ENCODE measurements at regions not wholly inside any gene's neighbourhood (a gene's known extent, or its start where the extent isn't known, plus 50 kb on each side); places are given as distances from the start of the nearest gene placed in this dataset.

- FAIRE-seq (no peak), DNase-seq (ENCODE audit: low read depth in 1 of 2, low spot score in 2 of 2) (no peak)
- H2BK15ac ChIP-seq (ENCODE audit: low read length) = no peak overlapping the region
- H4K5ac ChIP-seq (ENCODE audit: insufficient read length, low read depth, low read length) = no peak overlapping the region
- no peaks in the 10 kb centered on the region for H3K79me1 ChIP-seq (ENCODE audit: low read depth, low read length)
- ChIA-PET CTCF (ENCODE audit: partially characterized antibody) (interaction anchor here (0.6 kb wide), 2 partner anchors 845 to 1134 kb away, joined by 5 to 6 read pairs; no protein-coding TSS in a partner anchor), POLR2A (ENCODE audit: partially characterized antibody) (no interaction called here)
- H3K4me3 ChIP-seq (ENCODE audit: extremely low read depth in 1 of 4, insufficient read depth in 2 of 4, low read depth in 3 of 4, low read length in 4 of 4) = no peak overlapping the region
- peaks cover 0 to 5% (median 2%) of the 10 kb centered on the region in 4 experiments; a peak in 2 of 7 replicates for H3K4me1 ChIP-seq (replicated peaks in 1 of 4; ENCODE audit: control insufficient read depth in 3 of 4, insufficient read depth in 4 of 4, low read length in 3 of 4)
- H3K56ac ChIP-seq (replicated peaks; ENCODE audit: insufficient read length, low read depth, low read length) = no peak overlapping the region
- no peak overlapping the region for H2AK5ac ChIP-seq (ENCODE audit: low read depth, low read length)
- no peak overlapping the region for H2BK12ac ChIP-seq (ENCODE audit: low read depth, low read length)
- no peaks in the 10 kb centered on the region for H3K23me2 ChIP-seq (ENCODE audit: low read depth, low read length)
- H3K14ac ChIP-seq (ENCODE audit: insufficient read length) = no peak overlapping the region
- no peak overlapping the region for H2BK20ac ChIP-seq (ENCODE audit: low read length)
- no peak overlapping the region for H3K9ac ChIP-seq (replicated peaks in 1 of 4; ENCODE audit: extremely low read depth in 1 of 4, low read depth in 3 of 4, low read length in 3 of 4)
- H4K91ac ChIP-seq (replicated peaks; ENCODE audit: insufficient read length, low read length) = no peak overlapping the region
- H2AFZ ChIP-seq (ENCODE audit: low read length) = no peak overlapping the region
- H4K20me1 ChIP-seq (replicated peaks in 1 of 2; ENCODE audit: control insufficient read depth in 1 of 2, insufficient read depth in 2 of 2, low read length in 2 of 2) = no peaks in the 10 kb centered on the region
- H3K4ac ChIP-seq (replicated peaks; ENCODE audit: insufficient read length, low read depth, low read length) = no peak overlapping the region
- H2BK5ac ChIP-seq (ENCODE audit: low read depth, low read length) = no peak overlapping the region
- no peak overlapping the region for H3K27ac ChIP-seq (ENCODE audit: low read depth, low read length)
- no peak overlapping the region for H3K18ac ChIP-seq (ENCODE audit: extremely low read depth, low read length)
- H2BK120ac ChIP-seq (replicated peaks; ENCODE audit: low read depth, low read length) = no peak overlapping the region
- H3K27me3 ChIP-seq (replicated peaks in 1 of 4; ENCODE audit: control insufficient read depth in 3 of 4, extremely low read depth in 1 of 4, insufficient read depth in 3 of 4, low read length in 3 of 4) = no peaks in the 10 kb centered on the region
- no peaks in the 10 kb centered on the region; a peak in 1 of 8 replicates for H3K36me3 ChIP-seq (ENCODE audit: control insufficient read depth in 2 of 4, insufficient read depth in 4 of 4, low read length in 3 of 4)
- H3K79me2 ChIP-seq (ENCODE audit: control insufficient read depth in 1 of 2, insufficient read depth in 2 of 2, low read length in 2 of 2) = no peaks in the 10 kb centered on the region
- H3K9me3 ChIP-seq (ENCODE audit: insufficient read depth in 2 of 2, low read depth in 1 of 2, low read length in 1 of 2) = no peaks in the 10 kb centered on the region
- no peak overlapping the region for H3K4me2 ChIP-seq (ENCODE audit: insufficient read depth in 1 of 2, low read depth in 2 of 2, low read length in 2 of 2)
- H3K23ac ChIP-seq (ENCODE audit: insufficient read length) = no peak overlapping the region
- H4K8ac ChIP-seq (ENCODE audit: extremely low read depth, insufficient read depth, low read length) = no peak overlapping the region
- TF ChIP-seq ZNF274 (IDR thresholded peaks at IDR 0.05; ENCODE audit: borderline replicate concordance, extremely low read depth, low read length) (no peak), NANOG (IDR thresholded peaks at IDR 0.05; ENCODE audit: insufficient read depth, low read depth, low read length, poor library complexity, severe bottlenecking) (no peak), SUZ12 (IDR thresholded peaks at IDR 0.05; ENCODE audit: low read length) (no peak), GTF2F1 (IDR thresholded peaks at IDR 0.05; ENCODE audit: borderline replicate concordance, low read depth, low read length) (no peak), CTCF (IDR thresholded peaks at IDR 0.05; ENCODE audit: control extremely low read depth in 1 of 3, insufficient read depth in 1 of 3, low read depth in 1 of 3, low read length in 3 of 3) (no peak), RNF2 (IDR thresholded peaks at IDR 0.05; ENCODE audit: borderline replicate concordance, low read depth, low read length, missing control alignments, poor library complexity, severe bottlenecking) (no peak), MAX (IDR thresholded peaks at IDR 0.05) (no peak), KDM1A (IDR thresholded peaks at IDR 0.05; ENCODE audit: borderline replicate concordance, low read length) (no peak), CHD2 (IDR thresholded peaks at IDR 0.05; ENCODE audit: low read length) (no peak), KDM4A (IDR thresholded peaks at IDR 0.05; ENCODE audit: low read depth, low read length, severe bottlenecking) (no peak), CBX5 (IDR thresholded peaks at IDR 0.05; ENCODE audit: low read depth, low read length) (no peak), SP4 (IDR thresholded peaks at IDR 0.05; ENCODE audit: low read length) (no peak), SIRT6 (IDR thresholded peaks at IDR 0.05; ENCODE audit: low read length) (no peak)
Measured at GRCh38 chr20:11492386-11492785, 425.3 kb upstream of the BTBD3 start.

Data from H1 (cell line).